ENCODE measurements at regions not wholly inside any gene's neighbourhood (a gene's known extent, or its start where the extent isn't known, plus 50 kb on each side); places are given as distances from the start of the nearest gene placed in this dataset.

- no peak for TF ChIP-seq CTCF (optimal IDR thresholded peaks at IDR 0.05 in 1 of 3, IDR thresholded peaks at IDR 0.05 in 1 of 3, conservative IDR thresholded peaks at IDR 0.05 in 1 of 3; ENCODE audit: extremely low read depth in 1 of 3, insufficient read depth in 2 of 3, low read length in 3 of 3)
- TF ChIP-seq EZH2 (IDR thresholded peaks at IDR 0.05; ENCODE audit: low read length), result no peak
- Histone ChIP-seq H3K9me1 (ENCODE audit: control insufficient read depth, extremely low read depth, insufficient read depth, low read length) (no peaks in the 10 kb centered on the region), H3K36me3 (ENCODE audit: control insufficient read depth in 2 of 2, extremely low read depth in 1 of 2, insufficient read depth in 2 of 2, low read length in 2 of 2) (no peaks in the 10 kb centered on the region), H4K20me1 (ENCODE audit: control insufficient read depth, extremely low read depth, insufficient read depth, low read length) (no peaks in the 10 kb centered on the region), H3K27ac (ENCODE audit: control insufficient read depth, insufficient read depth, low read length) (no peak overlapping the region), H3K4me1 (ENCODE audit: control insufficient read depth, extremely low read depth, insufficient read depth, low read length) (no peaks in the 10 kb centered on the region), H2AFZ (ENCODE audit: control insufficient read depth, low read length) (no peak overlapping the region), H3K9me3 (ENCODE audit: control insufficient read depth, low read depth, low read length) (no peaks in the 10 kb centered on the region), H3K27me3 (ENCODE audit: control insufficient read depth, extremely low read depth, insufficient read depth, low read length) (peaks cover 2% of the 10 kb centered on the region), H3K9ac (ENCODE audit: control insufficient read depth, extremely low read depth, insufficient read depth, low read length) (no peak overlapping the region), H3K79me2 (ENCODE audit: control insufficient read depth, insufficient read depth, low read length) (no peaks in the 10 kb centered on the region), H3K4me3 (ENCODE audit: control insufficient read depth in 2 of 3, extremely low read depth in 1 of 3, insufficient read depth in 2 of 3, low read depth in 1 of 3, low read length in 3 of 3) (no peak overlapping the region), H3K4me2 (ENCODE audit: control insufficient read depth, extremely low read depth, insufficient read depth, low read depth, low read length) (no peak overlapping the region)
- dilution Hi-C loops (cut with MboI; ENCODE audit: extremely low pct_ligation_motif_present, low sequenced_read_pairs), result no loop called here
- FAIRE-seq, result no peak
- no peak for DNase-seq (ENCODE audit: low read depth, low spot score)
Measured at GRCh38 chr9:90469435-90469834, 173.2 kb downstream of the DIRAS2 start.

- no peak overlapping the region for H3K27ac ChIP-seq (ENCODE audit: control insufficient read depth, insufficient read depth, low read length)
- dilution Hi-C loops (cut with MboI; ENCODE audit: extremely low pct_ligation_motif_present, low sequenced_read_pairs), result no loop called here
- H3K79me2 ChIP-seq (ENCODE audit: control insufficient read depth, insufficient read depth, low read length), result no peaks in the 10 kb centered on the region
- DNase-seq (ENCODE audit: low read depth, low spot score) (no peak), FAIRE-seq (no peak)
- no peaks in the 10 kb centered on the region for H3K9me1 ChIP-seq (ENCODE audit: control insufficient read depth, extremely low read depth, insufficient read depth, low read length)
- no peak overlapping the region for H3K4me3 ChIP-seq (ENCODE audit: control insufficient read depth in 2 of 3, extremely low read depth in 1 of 3, insufficient read depth in 2 of 3, low read depth in 1 of 3, low read length in 3 of 3)
- no peak overlapping the region for H3K9ac ChIP-seq (ENCODE audit: control insufficient read depth, extremely low read depth, insufficient read depth, low read length)
- H3K36me3 ChIP-seq (ENCODE audit: control insufficient read depth in 2 of 2, extremely low read depth in 1 of 2, insufficient read depth in 2 of 2, low read length in 2 of 2), result no peaks in the 10 kb centered on the region
- TF ChIP-seq CTCF (optimal IDR thresholded peaks at IDR 0.05 in 1 of 3, IDR thresholded peaks at IDR 0.05 in 1 of 3, conservative IDR thresholded peaks at IDR 0.05 in 1 of 3; ENCODE audit: extremely low read depth in 1 of 3, insufficient read depth in 2 of 3, low read length in 3 of 3), result no peak
- no peak for TF ChIP-seq EZH2 (IDR thresholded peaks at IDR 0.05; ENCODE audit: low read length)
- no peak overlapping the region for H2AFZ ChIP-seq (ENCODE audit: control insufficient read depth, low read length)
- H3K27me3 ChIP-seq (ENCODE audit: control insufficient read depth, extremely low read depth, insufficient read depth, low read length), result peaks cover 2% of the 10 kb centered on the region
- H3K9me3 ChIP-seq (ENCODE audit: control insufficient read depth, low read depth, low read length), result no peaks in the 10 kb centered on the region
- no peaks in the 10 kb centered on the region for H4K20me1 ChIP-seq (ENCODE audit: control insufficient read depth, extremely low read depth, insufficient read depth, low read length)
- no peaks in the 10 kb centered on the region for H3K4me1 ChIP-seq (ENCODE audit: control insufficient read depth, extremely low read depth, insufficient read depth, low read length)
- no peak overlapping the region for H3K4me2 ChIP-seq (ENCODE audit: control insufficient read depth, extremely low read depth, insufficient read depth, low read depth, low read length)
Measured at GRCh38 chr9:90469865-90470387, 172.7 kb downstream of the DIRAS2 start.

Data from keratinocyte (primary cell).